H9 (cell line): ENCODE measurements at regions not wholly inside any gene's neighbourhood (a gene's known extent, or its start where the extent isn't known, plus 50 kb on each side); places are given as distances from the start of the nearest gene placed in this dataset.
A peak's percentile ranks its signal among the peaks of the same experiment; 100 is the strongest.

Experiments
- DNase-seq: peaks from one replicate; pipeline ENCODE4 v3.0.0-alpha.2; 2017
- H2AFZ ChIP-seq: one replicate; pipeline ENCODE4 v1.6.1; 2013; ENCODE audit warnings: mild to moderate bottlenecking, low read length, control low read depth, moderate library complexity
- H2AK5ac ChIP-seq: 2 replicates; pipeline ENCODE4 v1.6.1; 2013; ENCODE audit warnings: low read length, control low read depth, mixed read lengths; ENCODE audit not compliant: insufficient read length
- H2BK120ac ChIP-seq: one replicate; pipeline ENCODE4 v1.6.1; 2013; ENCODE audit warnings: low read depth, mild to moderate bottlenecking, low read length, control low read depth, inconsistent platforms; ENCODE audit not compliant: poor library complexity, severe bottlenecking
- H2BK12ac ChIP-seq: 2 replicates; pipeline ENCODE4 v1.6.1; 2013; ENCODE audit warnings: low read length, control low read depth, mixed read lengths, low read depth; ENCODE audit not compliant: insufficient read length
- H2BK15ac ChIP-seq: 2 replicates; pipeline ENCODE4 v1.6.1; 2013; ENCODE audit warnings: low read depth, low read length, control low read depth
- H2BK20ac ChIP-seq: one replicate; pipeline ENCODE4 v1.6.1; 2013; ENCODE audit warnings: low read depth, mild to moderate bottlenecking, low read length, control low read depth, inconsistent platforms; ENCODE audit not compliant: poor library complexity, severe bottlenecking
- H2BK5ac ChIP-seq: 2 replicates; pipeline ENCODE4 v1.6.1; 2013; ENCODE audit warnings: low read length, control low read depth, mixed read lengths; ENCODE audit not compliant: insufficient read length
- H3K14ac ChIP-seq: 2 replicates; pipeline ENCODE4 v1.6.1; 2013; ENCODE audit warnings: low read length, control low read depth; ENCODE audit not compliant: insufficient read depth
- H3K18ac ChIP-seq: 2 replicates; pipeline ENCODE4 v1.6.1; 2013; ENCODE audit warnings: low read depth, mild to moderate bottlenecking, mixed read lengths, low read length, control low read depth; ENCODE audit not compliant: insufficient read length
- H3K23ac ChIP-seq: 2 replicates; pipeline ENCODE4 v1.6.1; 2013; ENCODE audit warnings: low read length, control low read depth, mixed read lengths, low read depth; ENCODE audit not compliant: insufficient read length
- H3K23me2 ChIP-seq: 2 replicates; pipeline ENCODE4 v1.6.1; 2013; ENCODE audit warnings: low read depth, mild to moderate bottlenecking, mixed read lengths, low read length, control low read depth; ENCODE audit not compliant: insufficient read length, poor library complexity, severe bottlenecking
- H3K27ac ChIP-seq: 2 replicates; pipeline ENCODE4 v1.5.1; 2013; ENCODE audit warnings: low read length, control low read depth, mixed read lengths, low read depth; ENCODE audit not compliant: insufficient read length
- H3K27me3 ChIP-seq: 2 replicates; pipeline ENCODE4 v1.6.1; 2013; ENCODE audit warnings: low read length, control low read depth, inconsistent platforms; ENCODE audit not compliant: insufficient read depth
- H3K4ac ChIP-seq: 2 replicates; pipeline ENCODE4 v1.6.1; 2013; ENCODE audit warnings: low read depth, mild to moderate bottlenecking, control low read depth, inconsistent platforms, low read length, moderate library complexity
- H3K4me1 ChIP-seq: 2 replicates; pipeline ENCODE4 v1.6.1; 2013; ENCODE audit warnings: low read length, control low read depth, inconsistent platforms; ENCODE audit not compliant: insufficient read depth
- H3K4me2 ChIP-seq: 2 replicates; pipeline ENCODE4 v1.6.1; 2013; ENCODE audit warnings: low read length, control low read depth, mixed read lengths; ENCODE audit not compliant: insufficient read length, insufficient read depth
- H3K56ac ChIP-seq: 2 replicates; pipeline ENCODE4 v1.6.1; 2013; ENCODE audit warnings: low read depth, mild to moderate bottlenecking, mixed read lengths, low read length, control low read depth; ENCODE audit not compliant: insufficient read length
- H3K79me1 ChIP-seq: 2 replicates; pipeline ENCODE4 v1.6.1; 2013; ENCODE audit warnings: low read depth, mild to moderate bottlenecking, moderate library complexity, low read length, control low read depth, inconsistent platforms; ENCODE audit not compliant: insufficient read depth, poor library complexity, severe bottlenecking
- H3K79me2 ChIP-seq: 2 replicates; pipeline ENCODE4 v1.6.1; 2013; ENCODE audit warnings: low read length, control low read depth, inconsistent platforms; ENCODE audit not compliant: insufficient read depth
- H3K9ac ChIP-seq: 2 replicates; pipeline ENCODE4 v1.6.1; 2013; ENCODE audit warnings: low read length, control low read depth, mixed read lengths; ENCODE audit not compliant: insufficient read length; ENCODE audit errors: extremely low read depth
- H3K9me3 ChIP-seq: one replicate; pipeline ENCODE4 v1.6.1; 2013; ENCODE audit warnings: low read depth, low read length, inconsistent platforms; ENCODE audit not compliant: control insufficient read depth
- H3T11ph ChIP-seq: one replicate; pipeline ENCODE4 v1.6.1; 2013; ENCODE audit warnings: mild to moderate bottlenecking, low read length, control low read depth, inconsistent platforms
- H4K20me1 ChIP-seq: one replicate; pipeline ENCODE4 v1.6.1; 2013; ENCODE audit not compliant: control insufficient read depth, insufficient read length, insufficient read depth
- H4K5ac ChIP-seq: 2 replicates; pipeline ENCODE4 v1.6.1; 2013; ENCODE audit warnings: low read depth, mild to moderate bottlenecking, mixed read lengths, low read length, control low read depth; ENCODE audit not compliant: insufficient read length
- H4K8ac ChIP-seq: replicated peaks from 2 replicates; pipeline ENCODE4 v1.6.1; 2013; ENCODE audit warnings: low read length, control low read depth, mixed read lengths, low read depth; ENCODE audit not compliant: insufficient read length
- H4K91ac ChIP-seq: 2 replicates; pipeline ENCODE4 v1.6.1; 2013; ENCODE audit warnings: low read depth, mild to moderate bottlenecking, moderate library complexity, mixed read lengths, low read length, control low read depth; ENCODE audit not compliant: insufficient read length
- H3K27ac Mint-ChIP-seq, 3 experiments: 2 replicates in 2 of 3; 3 replicates in 1 of 3; pipeline ENCODE4 v1.8.0; 2020 to 2021; ENCODE audit warnings: mixed read lengths in 3 of 3, mild to moderate bottlenecking in 1 of 3, moderate library complexity in 1 of 3
- H3K27me3 Mint-ChIP-seq: 2 replicates; pipeline ENCODE4 v1.8.0; 2021; ENCODE audit warnings: low read depth, mild to moderate bottlenecking, moderate library complexity, mixed read lengths
- H3K36me3 Mint-ChIP-seq, 3 experiments: 2 replicates in 2 of 3; 3 replicates in 1 of 3; pipeline ENCODE4 v1.8.0; 2020 to 2021; ENCODE audit warnings: low read depth in 3 of 3, mixed read lengths in 3 of 3; ENCODE audit not compliant: insufficient read depth in 1 of 3
- H3K4me1 Mint-ChIP-seq, 2 experiments: 2 replicates each; pipeline ENCODE4 v1.8.0; 2020; ENCODE audit warnings: mixed read lengths in 2 of 2
- H3K4me3 Mint-ChIP-seq, 2 experiments: 2 replicates in 1 of 2; 3 replicates in 1 of 2; pipeline ENCODE4 v1.8.0; 2020 to 2021; ENCODE audit warnings: mild to moderate bottlenecking in 2 of 2, mixed read lengths in 2 of 2, moderate library complexity in 1 of 2
- H3K9me3 Mint-ChIP-seq, 2 experiments: 2 replicates in 1 of 2; 3 replicates in 1 of 2; pipeline ENCODE4 v1.8.0; 2020; ENCODE audit warnings: mild to moderate bottlenecking in 2 of 2, mixed read lengths in 2 of 2, moderate library complexity in 1 of 2
- WGBS: extraction: QIAGEN DNeasy Blood & Tissue Kit; methylation state at CpG from one replicate; pipeline ENCODE4 v1.1.7; 2013; ENCODE audit warnings: missing lambda C conversion rate, low lambda C conversion rate, mixed read lengths; ENCODE audit not compliant: insufficient read length; ENCODE audit errors: extremely low coverage; 5-methylcytosine and 5-hydroxymethylcytosine counted together
- TF ChIP-seq, protein P1 (sequence below): fragments of 200-600 bp; sonication (generic); conservative IDR thresholded peaks from 3 replicates; pipeline ENCODE4 v1.8.0; 2021; ENCODE audit warnings: antibody characterized with exemption, mild to moderate bottlenecking

DNA sequence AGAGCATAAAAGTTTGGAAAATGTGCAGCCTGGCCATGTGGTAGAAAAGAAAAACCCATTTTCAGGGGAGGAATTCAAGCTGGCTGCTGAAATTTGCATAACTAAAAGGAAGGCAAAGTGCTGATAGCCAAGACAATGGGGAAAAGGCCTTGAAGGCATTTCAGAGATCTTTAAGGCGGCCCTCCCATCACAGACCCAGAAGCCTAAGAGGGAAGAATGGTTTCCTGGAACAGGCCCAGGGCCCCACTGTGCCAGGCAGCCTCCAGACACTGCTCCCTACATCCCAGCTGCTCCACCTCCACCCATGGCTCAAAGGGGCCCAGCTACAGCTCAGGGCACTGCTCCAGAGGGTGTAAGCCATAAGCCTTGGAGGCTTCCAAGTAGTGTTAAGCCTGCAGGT is 158.0 kb upstream of the PRDX4 start:
- H3K14ac ChIP-seq: no peak overlapping the region
- no CpG with 5 or more reads among the region's 1 CpG for WGBS
- peak; percentile 83 for DNase-seq

More for the DNA sequence above, 158.0 kb upstream of the PRDX4 start:
- H3K4me3 Mint-ChIP-seq: peak overlapping the region; percentile 21 to 27; a peak in 3 of 5 replicates
- no peak overlapping the region for H2AFZ ChIP-seq
- H4K8ac ChIP-seq: no peak overlapping the region
- no peaks in the 10 kb centered on the region for H4K20me1 ChIP-seq
- no peaks in the 10 kb centered on the region for H3K27me3 ChIP-seq
- H3K79me2 ChIP-seq: no peaks in the 10 kb centered on the region
- H2BK20ac ChIP-seq: no peak overlapping the region
- peak overlapping the region; percentile 36 to 93 (median 72) for H3K27ac Mint-ChIP-seq
- no peak overlapping the region for H2BK15ac ChIP-seq
- H3K9ac ChIP-seq: no peak overlapping the region
- H3K18ac ChIP-seq: peak overlapping the region; percentile 60
- no peak overlapping the region for H4K91ac ChIP-seq
- no peak overlapping the region for H3K4me2 ChIP-seq
- H2AK5ac ChIP-seq: no peak overlapping the region
- H3K79me1 ChIP-seq: no peaks in the 10 kb centered on the region
- H3T11ph ChIP-seq: no peak overlapping the region
- H3K36me3 Mint-ChIP-seq: peaks cover 0 to 10% (median 7%) of the 10 kb centered on the region in 3 experiments; a peak in 4 of 7 replicates
- peaks cover 0 to 9% of the 10 kb centered on the region in 2 experiments; a peak in 4 of 5 replicates for H3K9me3 Mint-ChIP-seq
- H3K23me2 ChIP-seq: no peaks in the 10 kb centered on the region
- no peak overlapping the region for H4K5ac ChIP-seq
- H3K56ac ChIP-seq: no peak overlapping the region
- H2BK120ac ChIP-seq: no peak overlapping the region
- no peak overlapping the region for H2BK12ac ChIP-seq
- peaks cover 91 to 92% of the 10 kb centered on the region in 2 experiments for H3K4me1 Mint-ChIP-seq
- TF ChIP-seq, protein P1, sequence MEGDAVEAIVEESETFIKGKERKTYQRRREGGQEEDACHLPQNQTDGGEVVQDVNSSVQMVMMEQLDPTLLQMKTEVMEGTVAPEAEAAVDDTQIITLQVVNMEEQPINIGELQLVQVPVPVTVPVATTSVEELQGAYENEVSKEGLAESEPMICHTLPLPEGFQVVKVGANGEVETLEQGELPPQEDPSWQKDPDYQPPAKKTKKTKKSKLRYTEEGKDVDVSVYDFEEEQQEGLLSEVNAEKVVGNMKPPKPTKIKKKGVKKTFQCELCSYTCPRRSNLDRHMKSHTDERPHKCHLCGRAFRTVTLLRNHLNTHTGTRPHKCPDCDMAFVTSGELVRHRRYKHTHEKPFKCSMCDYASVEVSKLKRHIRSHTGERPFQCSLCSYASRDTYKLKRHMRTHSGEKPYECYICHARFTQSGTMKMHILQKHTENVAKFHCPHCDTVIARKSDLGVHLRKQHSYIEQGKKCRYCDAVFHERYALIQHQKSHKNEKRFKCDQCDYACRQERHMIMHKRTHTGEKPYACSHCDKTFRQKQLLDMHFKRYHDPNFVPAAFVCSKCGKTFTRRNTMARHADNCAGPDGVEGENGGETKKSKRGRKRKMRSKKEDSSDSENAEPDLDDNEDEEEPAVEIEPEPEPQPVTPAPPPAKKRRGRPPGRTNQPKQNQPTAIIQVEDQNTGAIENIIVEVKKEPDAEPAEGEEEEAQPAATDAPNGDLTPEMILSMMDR: no peak
- H3K23ac ChIP-seq: no peak overlapping the region
- H3K9me3 ChIP-seq: no peaks in the 10 kb centered on the region
- H3K27me3 Mint-ChIP-seq: no peaks in the 10 kb centered on the region
- no peak overlapping the region for H3K4ac ChIP-seq
- H2BK5ac ChIP-seq: no peak overlapping the region
- H3K4me1 ChIP-seq: peaks cover 27% of the 10 kb centered on the region; the same call in 1 of the 2 replicates
- peak overlapping the region; percentile 70 for H3K27ac ChIP-seq
